HG03060 (cell line): ENCODE measurements at regions not wholly inside any gene's neighbourhood (a gene's known extent, or its start where the extent isn't known, plus 50 kb on each side); places are given as distances from the start of the nearest gene placed in this dataset.
"Not testable (repeated sequence)": the region's sequence is repeated elsewhere in the genome, so short reads cannot be mapped to it uniquely, and the experiment has no call there.

Experiments
- ATAC-seq: cut with Tn5 transposase; IDR thresholded peaks from one replicate; pipeline ENCODE4 v1.9.1; 2021; ENCODE audit warnings: low read depth, moderate number of reproducible peaks; ENCODE audit not compliant: unreplicated experiment

DNA sequence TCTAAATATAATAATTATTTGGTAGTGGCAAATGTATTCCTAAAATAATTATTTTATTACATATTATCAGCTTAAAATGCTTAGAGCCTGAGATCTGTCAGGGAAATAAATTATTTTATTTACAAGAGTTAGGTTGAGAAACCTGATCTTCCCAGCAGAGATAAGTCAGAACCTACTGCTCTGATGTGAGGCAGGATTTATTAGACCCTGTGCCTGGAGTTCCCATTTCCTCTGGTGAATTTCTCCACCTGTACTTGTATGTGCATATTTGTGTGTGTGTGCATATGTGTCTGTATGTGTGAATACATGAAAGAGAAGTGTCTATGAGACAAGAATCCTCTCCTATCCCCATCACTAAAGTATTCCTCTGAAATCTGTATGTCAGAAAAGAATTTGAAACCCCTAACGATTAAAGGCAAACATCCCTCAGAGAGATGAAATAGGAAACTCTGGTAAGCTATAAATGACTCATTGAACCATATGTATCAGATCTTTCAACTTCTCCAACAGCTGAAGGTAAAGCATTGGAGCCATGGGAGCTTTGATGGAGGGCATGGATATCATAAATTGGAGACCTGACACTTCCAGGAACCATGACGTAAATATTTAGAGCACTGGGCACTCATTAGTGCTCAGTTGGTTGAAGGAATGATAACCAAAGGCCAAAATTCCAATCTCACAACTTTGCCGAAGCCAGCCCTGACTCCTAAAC lies 190.9 kb downstream of the XPNPEP1 start:
- ATAC-seq: no peak

DNA sequence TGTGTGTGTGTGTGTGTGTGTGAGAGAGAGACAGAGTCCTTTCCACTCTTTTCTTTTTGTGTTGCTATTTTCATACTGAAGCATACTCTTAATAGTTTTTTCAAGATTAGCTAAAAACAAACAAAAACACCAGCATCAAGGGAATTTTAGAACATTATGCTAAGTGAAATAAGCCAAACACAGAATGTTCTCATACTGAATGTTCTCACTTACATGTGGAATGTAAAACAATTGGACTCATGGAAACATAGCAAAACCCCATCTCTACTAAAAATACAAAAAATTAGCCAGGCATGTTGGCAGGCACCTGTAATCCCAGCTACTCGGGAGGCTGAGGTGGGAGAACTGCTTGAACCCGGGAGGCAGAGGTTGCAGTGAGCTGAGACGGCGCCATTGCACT lies 193.4 kb downstream of the XPNPEP1 start:
- not testable (repeated sequence) for ATAC-seq

DNA sequence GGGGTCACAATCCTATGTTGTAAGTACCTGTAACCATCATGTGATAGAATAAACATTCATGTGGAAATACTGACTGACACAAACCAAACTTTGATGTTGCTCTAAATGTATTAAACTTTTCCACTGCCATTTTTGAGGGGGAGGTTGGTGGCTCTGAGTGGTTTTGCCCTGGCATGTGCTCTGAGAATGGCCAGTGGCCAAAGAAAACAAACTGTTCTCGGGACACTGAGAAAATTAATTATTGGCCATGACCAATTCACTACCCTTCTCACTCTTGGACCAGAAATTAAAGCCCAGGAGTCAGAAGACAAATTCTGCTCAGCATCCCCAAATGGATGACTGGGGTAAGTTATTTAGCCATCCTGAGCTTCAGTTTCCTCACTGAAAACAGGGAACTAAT lies 195.9 kb downstream of the XPNPEP1 start:
- no peak for ATAC-seq

DNA sequence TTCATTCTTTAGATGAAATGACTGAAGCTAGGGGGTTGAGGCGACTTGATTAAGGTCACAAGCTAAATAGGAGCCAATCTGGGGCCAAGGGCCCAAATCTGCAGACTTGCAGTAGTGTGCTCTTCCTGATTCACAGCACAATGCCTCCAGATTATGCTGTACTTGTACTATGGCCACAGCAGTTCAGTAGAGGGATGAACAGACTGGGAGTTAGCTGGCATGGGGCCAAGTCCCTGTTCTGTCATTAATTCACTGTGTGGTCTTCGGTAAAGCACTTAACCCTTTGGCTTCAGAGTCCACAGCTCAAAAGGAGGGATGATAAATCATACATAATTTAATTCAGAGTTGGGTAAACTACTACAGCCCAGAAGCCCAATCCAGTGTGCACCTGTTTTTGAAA lies 196.8 kb downstream of the XPNPEP1 start:
- ATAC-seq: no peak

DNA sequence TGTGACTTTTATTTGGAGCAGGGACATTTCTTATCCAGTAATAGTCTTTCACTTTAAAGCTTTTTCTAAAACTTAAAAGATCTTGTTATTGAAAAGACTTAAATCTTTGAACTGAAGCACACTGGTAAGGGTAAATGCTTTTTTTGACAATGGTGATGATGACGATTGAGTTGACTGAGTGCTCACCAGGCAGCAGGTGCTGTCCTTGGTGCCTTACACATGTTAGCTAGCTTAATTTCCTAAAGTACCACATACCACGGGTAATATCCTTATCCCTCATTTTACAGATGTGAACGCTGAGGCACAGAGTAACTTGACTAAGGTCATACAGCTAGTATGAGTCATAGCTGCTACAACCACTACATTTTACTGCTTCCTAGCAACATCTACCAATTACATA lies 200.0 kb downstream of the XPNPEP1 start:
- no peak for ATAC-seq

DNA sequence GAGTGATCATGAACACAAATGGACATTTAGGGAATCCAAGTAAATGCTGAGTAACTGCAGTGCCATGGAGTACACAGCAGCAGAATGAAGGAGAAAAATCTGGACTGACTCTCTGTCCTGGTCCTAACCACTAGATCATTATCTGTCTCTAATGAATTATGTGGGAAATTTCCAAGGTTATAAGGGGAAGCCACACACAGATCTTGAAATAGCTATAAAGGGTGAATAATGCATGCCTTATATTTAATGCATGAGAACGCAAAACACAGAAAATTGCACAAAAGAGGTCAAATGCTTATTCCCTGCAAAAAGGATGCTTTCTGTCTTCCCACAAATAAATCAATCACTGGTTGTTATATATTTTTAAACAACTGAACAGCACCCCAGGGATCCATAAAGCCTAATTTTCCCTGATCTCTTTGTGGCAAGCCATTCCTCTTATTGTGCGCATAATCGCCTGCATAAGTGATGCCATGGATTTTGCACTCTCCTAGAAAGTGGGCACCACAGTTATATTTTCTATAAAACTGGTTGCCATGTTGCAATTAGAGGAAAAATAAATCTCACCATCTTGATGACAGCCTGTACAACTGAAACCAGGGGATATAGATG lies 201.8 kb downstream of the XPNPEP1 start:
- no peak for ATAC-seq

DNA sequence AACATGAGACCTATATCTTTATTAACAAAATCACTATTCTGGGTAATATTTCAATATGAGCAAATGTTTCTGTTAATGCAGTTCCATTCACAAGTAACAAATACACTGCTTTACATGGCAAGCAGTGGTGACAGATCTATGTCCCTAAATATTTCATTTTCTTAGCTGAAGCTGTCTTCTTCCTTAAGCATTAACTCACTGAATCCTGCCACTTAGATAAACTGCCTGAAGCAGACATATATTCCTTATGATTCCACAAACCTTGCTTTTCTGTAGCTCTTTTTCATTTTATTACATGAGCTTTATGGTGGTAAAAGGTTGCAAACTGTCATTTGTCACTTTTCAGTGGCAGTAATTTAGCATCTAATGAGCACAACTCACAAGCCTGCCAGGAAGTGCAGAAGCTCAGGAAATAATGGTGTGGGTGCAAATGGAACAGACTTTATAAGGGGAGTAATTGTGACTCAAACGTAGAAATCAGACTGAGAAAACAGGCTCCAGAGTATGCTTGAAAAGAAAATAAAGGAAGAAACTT lies 217.2 kb downstream of the XPNPEP1 start:
- ATAC-seq: no peak

DNA sequence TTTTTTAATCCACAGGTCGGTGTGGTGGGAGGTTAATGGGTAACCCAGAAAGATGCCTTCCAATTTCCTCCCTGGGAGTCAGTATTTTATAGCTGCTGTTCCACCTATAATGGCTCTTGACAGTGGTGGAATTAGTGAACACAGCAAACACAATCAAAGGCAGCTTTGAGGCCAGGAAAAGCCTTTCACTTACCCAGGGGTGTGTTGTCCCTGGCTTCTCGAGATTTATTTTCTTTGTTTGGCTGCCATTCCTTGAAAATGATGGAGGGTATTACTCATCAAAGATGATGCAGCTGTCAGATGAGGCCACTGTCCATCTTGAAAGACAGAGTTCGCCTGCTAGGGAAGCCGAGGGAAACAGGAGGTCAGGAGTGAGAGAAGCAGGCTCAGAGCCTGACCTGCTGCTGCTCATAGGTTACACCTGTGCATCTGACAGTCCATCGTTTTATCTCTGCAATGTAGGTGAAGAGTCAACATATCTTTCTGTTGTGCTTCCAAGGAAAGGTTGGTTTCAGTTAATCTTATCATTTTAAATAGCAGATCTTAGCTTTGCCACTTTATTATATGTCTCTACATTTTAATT lies 221.6 kb downstream of the XPNPEP1 start:
- no peak for ATAC-seq

DNA sequence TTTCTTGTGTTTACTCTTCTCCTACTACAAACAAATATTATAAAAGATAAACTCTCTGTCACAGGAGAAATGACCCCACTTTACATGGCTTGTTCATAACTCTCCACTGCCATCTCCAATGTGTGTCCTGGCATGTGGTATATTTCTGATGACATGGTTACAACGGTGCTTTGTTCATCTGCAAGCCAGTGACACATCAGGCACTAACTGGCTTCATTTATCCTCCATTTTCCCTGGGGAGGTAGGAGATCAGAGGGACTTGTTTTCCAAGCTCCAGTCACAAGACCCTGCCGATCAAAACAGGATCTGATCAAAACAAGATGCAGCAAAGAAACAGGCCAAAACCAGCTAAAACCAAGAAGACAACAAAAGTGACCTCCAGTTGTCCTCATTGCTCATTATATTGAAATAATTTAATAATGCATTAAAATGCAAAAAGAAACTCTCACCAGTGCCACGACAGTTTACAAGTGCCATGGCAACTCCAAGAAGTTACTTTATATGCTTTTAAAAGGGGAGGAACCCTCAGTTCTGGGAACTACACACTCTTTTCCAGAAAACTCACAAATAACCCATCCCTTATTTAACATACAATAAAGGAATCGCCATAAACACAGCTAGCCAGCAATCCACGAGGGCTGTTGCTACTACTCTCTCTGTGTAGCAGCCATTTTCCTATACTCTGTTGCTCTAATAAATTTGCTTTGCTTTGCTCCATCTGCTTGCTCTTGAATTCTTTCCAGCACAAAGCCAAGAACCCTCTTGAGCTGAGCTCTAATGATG lies 224.2 kb downstream of the XPNPEP1 start:
- ATAC-seq: no peak

DNA sequence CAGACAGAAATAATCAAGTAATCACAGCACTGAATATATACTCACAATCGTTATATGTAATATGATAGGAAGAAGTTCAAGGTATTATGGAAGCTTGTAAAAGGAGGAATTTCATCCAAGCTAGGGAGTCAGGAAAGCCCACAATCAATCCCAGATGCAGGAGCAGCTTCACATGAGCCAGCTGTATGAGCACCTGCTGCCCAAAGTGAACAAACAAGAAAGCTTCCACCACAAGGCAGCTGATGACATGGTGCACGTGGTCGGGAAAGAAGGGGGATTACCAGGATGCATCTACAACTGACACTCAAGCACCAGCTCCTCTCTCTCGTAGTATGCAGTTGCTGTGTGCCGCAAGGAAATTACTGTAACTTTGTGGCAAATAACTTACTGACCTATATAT lies 225.2 kb downstream of the XPNPEP1 start:
- ATAC-seq: no peak

DNA sequence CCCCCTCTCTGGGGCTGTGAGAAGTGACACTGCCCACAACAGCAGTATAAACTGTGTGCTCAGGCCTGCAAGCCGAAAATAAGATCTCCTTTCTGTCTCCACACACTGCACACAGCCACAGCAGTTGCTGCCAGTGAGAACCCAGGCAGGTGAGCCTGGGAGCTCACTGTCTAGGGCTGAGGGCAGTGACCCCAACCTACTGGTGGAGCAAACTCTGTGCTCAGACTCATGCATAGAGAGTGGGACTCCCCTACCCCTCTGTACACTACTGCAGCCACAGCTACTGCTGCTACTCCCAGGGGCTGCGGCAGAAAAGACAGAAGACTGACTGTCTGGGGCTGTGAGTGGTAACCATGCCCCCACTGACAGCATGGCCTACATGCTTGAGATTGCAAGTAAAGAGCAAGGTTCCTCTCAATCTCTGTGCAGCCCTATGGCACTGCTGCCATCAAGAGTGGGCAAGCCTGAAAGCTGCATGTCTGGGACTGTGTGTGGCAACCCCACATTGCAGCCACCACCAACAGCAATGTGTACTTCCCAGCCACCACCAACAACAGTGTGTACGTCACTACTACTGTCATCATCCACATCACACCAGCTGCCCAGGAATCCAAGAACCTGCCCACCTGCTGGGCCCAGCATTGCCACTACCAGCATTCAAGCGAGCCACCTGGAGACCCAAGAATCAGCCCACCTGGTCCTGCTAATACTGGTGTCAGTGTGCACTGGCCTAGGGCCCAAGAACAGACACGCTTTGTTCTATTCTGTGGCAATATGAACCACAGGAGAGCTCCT lies 226.1 kb downstream of the XPNPEP1 start:
- ATAC-seq: no peak

DNA sequence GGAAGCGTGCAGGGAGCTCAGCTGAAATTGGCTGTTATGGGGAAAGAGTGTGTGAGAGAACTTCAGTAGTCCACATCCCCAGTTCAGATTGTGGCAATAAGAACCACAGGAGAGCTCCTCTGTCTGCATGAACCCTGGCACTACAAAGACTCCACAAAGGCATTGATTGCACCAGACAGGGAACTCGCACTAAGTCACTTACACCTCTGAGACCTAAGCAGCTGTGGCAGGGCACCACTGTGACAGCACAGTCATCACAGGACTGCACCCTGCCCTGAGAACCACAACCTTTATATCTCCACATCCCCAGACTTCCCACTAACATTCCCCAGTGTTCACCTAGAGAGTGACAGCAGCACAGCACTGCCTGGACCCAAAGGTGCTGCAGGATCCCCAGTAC lies 226.8 kb downstream of the XPNPEP1 start:
- no peak for ATAC-seq

DNA sequence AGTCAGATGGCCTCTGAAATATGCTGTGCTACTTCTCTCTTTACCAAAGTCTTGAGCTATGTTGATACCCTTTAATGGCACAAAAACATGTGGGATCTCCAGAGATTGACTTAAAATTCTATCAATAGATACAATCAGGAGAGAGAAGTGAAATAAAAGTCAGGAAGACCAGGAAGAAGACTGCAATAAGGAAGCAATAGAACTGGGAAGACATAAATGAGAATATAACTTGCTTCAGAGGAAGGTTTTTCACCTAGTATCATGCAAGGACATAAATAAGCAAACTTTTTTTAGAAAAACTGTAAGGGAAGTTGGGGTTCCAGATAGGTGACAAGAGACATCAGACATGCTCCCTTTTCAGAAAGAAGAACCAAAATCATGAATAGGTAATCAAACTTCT lies 227.3 kb downstream of the XPNPEP1 start:
- no peak for ATAC-seq

DNA sequence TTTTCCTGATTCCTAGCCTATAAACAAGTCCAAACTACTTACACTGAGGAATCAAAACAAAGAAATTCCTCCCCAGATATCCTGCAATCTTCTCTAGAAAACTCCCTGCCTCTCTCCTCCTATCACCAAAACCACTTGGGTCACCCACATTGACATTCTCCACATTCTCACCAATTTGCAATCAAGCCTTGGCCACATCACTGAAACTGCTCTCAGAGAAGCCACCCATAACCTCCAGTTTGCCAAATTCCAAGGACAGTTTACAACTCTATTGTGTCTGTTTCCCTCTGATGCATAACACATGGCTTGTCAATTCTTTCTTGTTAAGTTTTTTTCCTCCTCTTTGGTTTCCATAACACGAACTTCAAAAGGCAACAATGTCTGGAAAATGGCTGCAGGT lies 233.5 kb downstream of the XPNPEP1 start:
- ATAC-seq: no peak

DNA sequence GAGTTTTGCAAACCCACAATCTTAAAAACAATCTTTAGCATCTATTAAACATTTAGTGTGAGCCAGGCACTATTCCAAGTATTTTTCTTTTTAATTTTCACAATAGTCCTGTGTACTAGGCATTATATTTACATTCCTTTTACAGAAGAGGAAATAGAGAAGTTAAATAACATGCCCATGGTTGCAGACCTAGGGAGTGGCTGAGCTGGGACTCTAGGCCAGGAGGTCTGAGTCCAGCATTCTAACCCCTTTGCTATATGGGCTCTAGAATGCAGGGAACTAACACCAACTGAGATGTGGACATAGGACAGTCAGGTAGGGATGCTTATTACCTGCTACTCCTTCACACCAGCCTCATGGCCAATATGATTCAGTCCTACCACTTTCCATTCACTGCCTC lies 243.8 kb downstream of the XPNPEP1 start:
- ATAC-seq: no peak

DNA sequence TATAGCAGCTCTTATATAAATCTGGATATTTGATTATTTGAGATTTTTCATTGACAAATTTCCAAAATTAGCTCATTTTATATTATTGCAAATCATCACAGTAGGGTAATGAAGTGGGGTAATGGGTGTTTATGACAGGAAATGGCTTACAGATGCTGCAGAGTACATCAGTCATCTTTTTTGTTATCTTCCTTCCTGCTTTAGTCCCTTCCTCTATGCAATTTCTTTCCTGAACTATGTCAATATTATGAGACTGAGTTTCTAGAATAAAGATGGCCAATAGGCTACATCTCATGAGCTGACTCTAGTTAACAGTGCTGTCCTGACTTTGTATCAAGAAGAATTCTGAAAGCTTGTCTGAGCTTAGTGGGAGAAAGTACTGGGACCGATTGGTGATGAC lies 244.5 kb downstream of the XPNPEP1 start:
- no peak for ATAC-seq

DNA sequence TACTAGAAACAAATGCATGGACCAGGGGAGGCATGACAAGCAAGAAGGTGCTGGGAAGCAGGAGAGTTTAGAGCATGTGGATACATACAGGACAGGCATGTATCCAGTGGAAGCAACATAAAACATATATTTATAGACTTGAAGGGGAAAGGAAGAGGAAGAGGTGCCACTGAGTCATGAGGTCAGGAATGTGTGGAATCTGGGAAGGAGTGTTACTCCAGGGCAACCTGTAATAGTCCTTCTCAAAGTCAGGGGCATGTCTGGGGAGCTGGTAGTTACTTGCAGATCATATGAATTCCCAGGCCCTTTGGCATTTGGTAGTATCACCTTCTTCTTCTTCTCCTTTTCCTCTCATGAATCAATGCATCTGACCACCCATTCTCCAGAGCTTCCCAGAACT lies 246.6 kb downstream of the XPNPEP1 start:
- ATAC-seq: no peak

DNA sequence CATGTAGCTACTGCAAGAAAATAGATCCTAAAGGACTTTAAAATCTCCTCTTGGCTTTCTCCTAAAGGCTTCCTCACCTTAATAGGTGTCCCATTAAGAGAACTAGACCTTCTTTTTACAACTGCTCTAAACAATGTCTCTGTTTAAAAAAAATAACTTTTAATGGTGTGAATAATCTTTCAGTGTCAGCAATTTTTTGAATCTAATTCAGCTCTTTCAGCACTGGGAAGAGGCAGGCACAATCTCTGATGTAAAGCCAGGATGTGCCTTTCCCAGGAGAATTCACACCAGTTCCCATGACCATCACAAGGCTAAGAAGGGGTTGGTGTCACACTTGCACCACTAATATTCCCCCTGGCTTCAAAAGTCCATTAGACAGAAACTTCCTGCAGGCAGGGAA lies 254.6 kb downstream of the XPNPEP1 start:
- ATAC-seq: no peak

DNA sequence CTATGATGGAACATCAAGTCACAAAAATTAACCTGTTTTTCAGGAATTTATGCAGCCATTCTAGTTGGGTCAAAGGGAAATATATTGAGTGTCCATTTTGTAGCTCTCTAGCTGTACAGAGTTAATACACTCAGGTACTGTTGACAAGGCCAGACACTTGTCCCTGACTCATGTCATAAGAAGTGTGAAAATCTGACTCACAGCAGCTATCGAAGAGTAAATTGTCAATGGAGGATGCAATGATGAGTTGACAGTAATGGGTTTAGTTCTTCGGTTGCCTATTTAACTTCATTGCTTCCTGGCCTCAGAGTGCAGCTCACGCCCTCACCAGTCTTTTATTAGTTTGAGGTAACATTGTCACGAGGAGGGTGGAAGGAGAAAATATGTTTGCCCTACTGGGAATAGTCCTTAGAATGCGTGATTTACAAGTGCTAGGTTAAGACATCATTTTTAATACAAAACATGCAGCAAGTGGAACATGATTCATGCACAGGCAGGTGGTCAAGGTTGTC lies 255.1 kb downstream of the XPNPEP1 start:
- no peak for ATAC-seq

DNA sequence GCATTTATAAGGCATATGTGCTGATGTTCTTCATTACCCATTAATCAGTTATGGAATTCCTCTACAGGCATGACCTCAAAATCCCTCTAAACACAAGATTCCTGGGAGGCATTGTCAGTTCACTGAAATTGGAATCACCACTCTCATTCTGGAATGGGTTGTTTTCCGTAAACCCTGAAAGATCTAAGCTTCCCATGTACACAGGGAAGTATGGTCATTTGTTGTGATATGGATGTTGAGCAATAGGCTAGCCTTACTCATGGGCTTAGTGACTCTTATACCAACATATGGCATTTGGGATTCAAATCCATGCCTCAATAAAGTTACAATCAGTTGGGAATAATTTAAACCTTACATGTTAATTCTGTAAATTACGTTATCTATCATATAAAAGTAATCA lies 258.0 kb downstream of the XPNPEP1 start:
- ATAC-seq: no peak
